IMR-90 (cell line): ENCODE measurements at regions not wholly inside any gene's neighbourhood (a gene's known extent, or its start where the extent isn't known, plus 50 kb on each side); places are given as distances from the start of the nearest gene placed in this dataset.

ENCODE experiments used
- ATAC-seq: fragments of 200-7000 bp; cut with Tn5 transposase; 2 replicates; pipeline ENCODE4 v1.9.1; 2020; ENCODE audit warnings: low read depth, mild to moderate bottlenecking, moderate library complexity
- BruUV-seq: library from RNA; stranded (reverse); fragments of 400-500 nt; replicated peaks from 2 replicates; lab custom pipeline; 2021; lab: Mats Ljungman, UMichigan
- CTCF ChIA-PET: fragments of 300-600 bp; formaldehyde crosslinking; extraction: SDS; loops from one replicate; lab custom pipeline; 2021; ENCODE audit warnings: antibody characterized with exemption; lab: Yijun Ruan, JAX
- POLR2A ChIA-PET: fragments of 300-600 bp; sonication (Branson Sonifier 250); formaldehyde crosslinking; loops from one replicate; lab custom pipeline; 2022; ENCODE audit warnings: antibody characterized with exemption; ENCODE audit not compliant: unreplicated experiment; lab: Charles Lee
- DNase-seq: peaks from one replicate; pipeline ENCODE4 v3.0.0; 2013
- H2AFZ ChIP-seq: replicated peaks from 2 replicates; pipeline ENCODE3; 2013; ENCODE audit warnings: low read length, mild to moderate bottlenecking; ENCODE audit not compliant: poor library complexity
- H2AK5ac ChIP-seq: 2 replicates; pipeline ENCODE4 v1.6.1; 2013; ENCODE audit warnings: low read depth, low read length, inconsistent platforms
- H2AK9ac ChIP-seq: replicated peaks from 2 replicates; pipeline ENCODE3; 2013; ENCODE audit warnings: mild to moderate bottlenecking, low read depth, low read length, moderate library complexity; ENCODE audit not compliant: poor library complexity
- H2BK120ac ChIP-seq: 2 replicates; pipeline ENCODE4 v1.6.1; 2013; ENCODE audit warnings: low read depth, low read length, inconsistent platforms
- H2BK15ac ChIP-seq: 3 replicates; pipeline ENCODE4 v1.6.1; 2013; ENCODE audit warnings: low read depth, low read length, inconsistent platforms
- H2BK20ac ChIP-seq: 2 replicates; pipeline ENCODE4 v1.6.1; 2013; ENCODE audit warnings: low read depth, mild to moderate bottlenecking, inconsistent platforms, low read length, moderate library complexity
- H2BK5ac ChIP-seq: 2 replicates; pipeline ENCODE4 v1.6.1; 2013; ENCODE audit warnings: mild to moderate bottlenecking, low read depth, low read length, inconsistent platforms; ENCODE audit not compliant: poor library complexity, severe bottlenecking
- H3K14ac ChIP-seq: replicated peaks from 2 replicates; pipeline ENCODE4 v1.6.1; 2013; ENCODE audit warnings: low read depth, low read length, inconsistent platforms
- H3K18ac ChIP-seq: 2 replicates; pipeline ENCODE4 v1.6.1; 2013; ENCODE audit warnings: low read depth, low read length, control low read depth
- H3K23ac ChIP-seq: 2 replicates; pipeline ENCODE4 v1.6.1; 2013; ENCODE audit warnings: low read depth, low read length, inconsistent platforms
- H3K27ac ChIP-seq: 2 replicates; pipeline ENCODE4 v1.5.1; 2013; ENCODE audit warnings: mild to moderate bottlenecking, control low read depth, low read length; ENCODE audit not compliant: insufficient read depth
- H3K27me3 ChIP-seq: 2 replicates; pipeline ENCODE4 v1.6.1; 2013; ENCODE audit warnings: low read length; ENCODE audit not compliant: control insufficient read depth, insufficient read depth
- H3K36me3 ChIP-seq: 2 replicates; pipeline ENCODE4 v1.6.1; 2013; ENCODE audit warnings: low read length, mixed read lengths; ENCODE audit not compliant: control insufficient read depth, insufficient read depth
- H3K4ac ChIP-seq: 2 replicates; pipeline ENCODE4 v1.6.1; 2013; ENCODE audit warnings: low read depth, low read length, inconsistent platforms
- H3K4me1 ChIP-seq: 2 replicates; pipeline ENCODE4 v1.6.1; 2013; ENCODE audit warnings: low read length, mixed read lengths; ENCODE audit not compliant: control insufficient read depth, insufficient read depth
- H3K4me2 ChIP-seq: 2 replicates; pipeline ENCODE4 v1.6.1; 2013; ENCODE audit warnings: low read depth, mild to moderate bottlenecking, control low read depth, low read length, moderate library complexity
- H3K4me3 ChIP-seq: 2 replicates; pipeline ENCODE4 v1.5.1; 2013; ENCODE audit warnings: low read depth, mild to moderate bottlenecking, control low read depth, low read length, moderate library complexity; ENCODE audit not compliant: insufficient read depth
- H3K56ac ChIP-seq: 2 replicates; pipeline ENCODE4 v1.6.1; 2013; ENCODE audit warnings: low read length, inconsistent platforms; ENCODE audit not compliant: insufficient read depth; ENCODE audit errors: extremely low read depth
- H3K79me1 ChIP-seq, 2 experiments: 2 replicates each; pipeline ENCODE4 v1.6.1; 2013; ENCODE audit warnings: low read length in 2 of 2, inconsistent platforms in 1 of 2, low read depth in 1 of 2
- H3K9ac ChIP-seq: 2 replicates; pipeline ENCODE4 v1.6.1; 2013; ENCODE audit warnings: low read depth, low read length, control low read depth
- H3K9me1 ChIP-seq: 2 replicates; pipeline ENCODE4 v1.6.1; 2013; ENCODE audit warnings: low read length, inconsistent platforms; ENCODE audit not compliant: insufficient read depth
- H3K9me3 ChIP-seq: 2 replicates; pipeline ENCODE4 v1.6.1; 2013; ENCODE audit warnings: low read length; ENCODE audit not compliant: control insufficient read depth, insufficient read depth
- H4K20me1 ChIP-seq: 2 replicates; pipeline ENCODE4 v1.6.1; 2013; ENCODE audit warnings: low read length, inconsistent platforms; ENCODE audit not compliant: insufficient read depth
- H4K5ac ChIP-seq: 2 replicates; pipeline ENCODE4 v1.6.1; 2013; ENCODE audit warnings: mild to moderate bottlenecking, low read depth, low read length, control low read depth
- H4K8ac ChIP-seq, 2 experiments: 2 replicates each; pipeline ENCODE4 v1.6.1; 2013; ENCODE audit warnings: low read depth in 2 of 2, low read length in 2 of 2, control low read depth in 1 of 2, inconsistent platforms in 1 of 2
- H4K91ac ChIP-seq: 2 replicates; pipeline ENCODE4 v1.6.1; 2013; ENCODE audit warnings: low read depth, low read length, inconsistent platforms; ENCODE audit not compliant: insufficient read depth
- BHLHE40 ChIP-seq: fragments of 150-350 bp; IDR thresholded peaks from 2 replicates; pipeline ENCODE4 v1.6.1; 2016; ENCODE audit warnings: mild to moderate bottlenecking, low read depth, low read length
- CHD1 ChIP-seq: IDR thresholded peaks from 2 replicates; pipeline ENCODE4 v1.6.1; 2012; ENCODE audit warnings: low read depth, low read length, improper control_type of control experiment
- POLR2A ChIP-seq: IDR thresholded peaks from 2 replicates; pipeline ENCODE4 v1.6.1; 2012; ENCODE audit warnings: mild to moderate bottlenecking, low read depth, low read length
- WGBS, 2 experiments: methylation state at CpG; one replicate each; pipeline versions ENCODE4 v1.1.5 to v1.1.7; 2013; ENCODE audit warnings: missing lambda C conversion rate in 2 of 2; ENCODE audit not compliant: insufficient read length in 1 of 2; ENCODE audit errors: extremely low coverage in 2 of 2; 5-methylcytosine and 5-hydroxymethylcytosine counted together
- dilution Hi-C: fragments of 300-500 bp; cut with HindIII; formaldehyde crosslinking; loops from one replicate; pipeline ENCODE4 v1.14.3; 2018; ENCODE audit warnings: low sequenced_read_pairs; ENCODE audit not compliant: unreplicated experiment
- in situ Hi-C: fragments of 300-500 bp; cut with MboI; formaldehyde crosslinking; loops from 3 replicates; pipeline ENCODE4 v1.14.3; 2019; ENCODE audit warnings: low sequenced_read_pairs, inconsistent platforms, mixed read lengths
- intact Hi-C: fragments of 100-400 bp; cut with micrococcal nuclease; formaldehyde crosslinking; loops from 2 replicates; pipeline ENCODE4 v1.10.0; 2022

DNA sequence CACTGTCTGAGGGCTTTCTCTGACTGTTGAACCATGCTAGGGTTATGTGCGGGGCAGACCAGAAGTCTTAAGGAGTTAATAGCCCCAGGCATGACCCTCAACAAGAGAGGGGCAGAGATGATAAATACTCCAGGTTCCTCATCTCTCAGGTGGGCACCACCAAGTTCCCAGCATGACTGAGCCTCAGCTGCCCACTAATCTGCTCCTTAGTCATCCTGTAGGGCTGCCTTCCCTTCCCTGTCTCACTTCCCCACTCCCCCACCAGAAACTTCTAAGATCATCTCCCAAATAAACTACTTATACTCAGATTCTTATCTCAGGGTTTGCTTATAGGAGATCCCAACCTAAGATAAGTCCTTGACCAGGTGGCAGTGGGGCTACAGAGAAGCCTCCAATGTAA, 101.7 kb upstream of the PRNP start:
- no peak overlapping the region for H3K4me2 ChIP-seq
- no peaks in the 10 kb centered on the region for H3K27me3 ChIP-seq
- dilution Hi-C loops, result loop anchor here (10.0 to 25.0 kb wide), 2 partner anchors 80 to 322 kb away; no protein-coding TSS in a partner anchor
- H3K56ac ChIP-seq, result no peak overlapping the region
- H2BK5ac ChIP-seq, result no peak overlapping the region
- ChIA-PET POLR2A (no interaction called here), CTCF (no interaction called here)
- no peak overlapping the region for H3K4me3 ChIP-seq
- no peaks in the 10 kb centered on the region for H4K20me1 ChIP-seq
- no peak overlapping the region for H4K5ac ChIP-seq
- H3K9me3 ChIP-seq, result peaks cover 7% of the 10 kb centered on the region
- in situ Hi-C loops, result no loop called here
- no peak overlapping the region for H4K8ac ChIP-seq
- H2AFZ ChIP-seq, result no peak overlapping the region
- BruUV-seq, result no TSS peak
- H3K4me1 ChIP-seq, result no peaks in the 10 kb centered on the region
- no peak overlapping the region for H2BK120ac ChIP-seq
- no peak overlapping the region for H3K27ac ChIP-seq
- no peaks in the 10 kb centered on the region for H3K79me1 ChIP-seq
- no peak for TF ChIP-seq CHD1
- no peak for TF ChIP-seq BHLHE40
- no peak for TF ChIP-seq POLR2A
- ATAC-seq, result no peak
- H2BK15ac ChIP-seq, result no peak overlapping the region
- H3K14ac ChIP-seq, result 0 out of 2 replicates have a peak overlapping the region, but pooled peaks have one; percentile 32
- no peak overlapping the region for H4K91ac ChIP-seq
- H2AK9ac ChIP-seq, result no peak overlapping the region
- H3K4ac ChIP-seq, result no peak overlapping the region
- intact Hi-C loops, result no loop called here
- H3K18ac ChIP-seq, result no peak overlapping the region
- H2BK20ac ChIP-seq, result no peak overlapping the region
- no CpG with 5 or more reads among the region's 1 CpG for WGBS, 2 experiments
- no peaks in the 10 kb centered on the region for H3K36me3 ChIP-seq
- H3K9me1 ChIP-seq, result no peaks in the 10 kb centered on the region
- no peak overlapping the region for H3K9ac ChIP-seq
- no peak for DNase-seq
- H3K23ac ChIP-seq, result no peak overlapping the region
- no peak overlapping the region; the same call in 1 of the 2 replicates for H2AK5ac ChIP-seq
